ENCODE measurements at regions not wholly inside any gene's neighbourhood (a gene's known extent, or its start where the extent isn't known, plus 50 kb on each side); places are given as distances from the start of the nearest gene placed in this dataset.

DNA sequence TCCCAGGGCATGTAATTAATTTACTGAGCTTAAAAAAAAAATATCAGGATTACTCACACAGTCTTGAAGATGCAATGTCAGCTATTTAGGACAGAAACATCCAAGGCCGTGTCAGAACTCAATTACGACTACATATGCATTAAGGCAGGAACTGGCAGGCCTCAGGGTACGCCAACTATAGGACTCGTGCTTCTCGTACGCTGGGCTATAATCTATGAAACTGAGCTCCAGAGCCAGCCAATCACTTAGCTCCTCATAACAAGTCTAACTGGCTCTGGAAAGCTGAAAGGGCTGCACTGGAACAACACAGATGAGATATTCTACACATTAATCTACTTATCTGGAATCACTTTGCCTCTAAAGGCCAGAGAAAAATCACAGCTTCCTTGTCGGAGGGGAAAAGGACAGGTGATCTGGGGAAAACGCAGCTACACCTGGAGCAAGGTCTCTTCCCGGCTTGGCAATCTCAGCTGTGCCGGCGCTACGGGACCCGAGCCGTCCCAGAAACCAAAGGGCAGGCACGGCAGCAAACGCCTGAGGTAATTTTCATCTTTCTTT, 212.0 kb downstream of the DEPDC1B start (continued):
- no peak for TF ChIP-seq MTA3 (CRISPR knock-in tag; IDR thresholded peaks at IDR 0.05)
- TF ChIP-seq ZNF547 (CRISPR knock-in tag; IDR thresholded peaks at IDR 0.05), result 0 out of 2 replicates have a peak, but pooled peaks have one; percentile 21
- no peak for TF ChIP-seq ZNF883 (CRISPR knock-in tag; IDR thresholded peaks at IDR 0.05; ENCODE audit: not compliant biosample characterization)
- 0 out of 2 replicates have a peak, but pooled peaks have one; percentile 12 for TF ChIP-seq ZNF264 (CRISPR knock-in tag; IDR thresholded peaks at IDR 0.05)
- TF ChIP-seq ZNF75D (CRISPR knock-in tag; IDR thresholded peaks at IDR 0.05; ENCODE audit: borderline replicate concordance), result no peak
- TF ChIP-seq ZNF781 (CRISPR knock-in tag; IDR thresholded peaks at IDR 0.05; ENCODE audit: borderline replicate concordance, not compliant biosample characterization), result no peak
- TF ChIP-seq IRF2 (CRISPR knock-in tag; IDR thresholded peaks at IDR 0.05), result no peak
- TF ChIP-seq RARG (CRISPR knock-in tag; IDR thresholded peaks at IDR 0.05; ENCODE audit: low read depth), result no peak
- TF ChIP-seq ZNF18 (CRISPR knock-in tag; IDR thresholded peaks at IDR 0.05; ENCODE audit: insufficient replicate concordance), result no peak
- TF ChIP-seq, protein P1, sequence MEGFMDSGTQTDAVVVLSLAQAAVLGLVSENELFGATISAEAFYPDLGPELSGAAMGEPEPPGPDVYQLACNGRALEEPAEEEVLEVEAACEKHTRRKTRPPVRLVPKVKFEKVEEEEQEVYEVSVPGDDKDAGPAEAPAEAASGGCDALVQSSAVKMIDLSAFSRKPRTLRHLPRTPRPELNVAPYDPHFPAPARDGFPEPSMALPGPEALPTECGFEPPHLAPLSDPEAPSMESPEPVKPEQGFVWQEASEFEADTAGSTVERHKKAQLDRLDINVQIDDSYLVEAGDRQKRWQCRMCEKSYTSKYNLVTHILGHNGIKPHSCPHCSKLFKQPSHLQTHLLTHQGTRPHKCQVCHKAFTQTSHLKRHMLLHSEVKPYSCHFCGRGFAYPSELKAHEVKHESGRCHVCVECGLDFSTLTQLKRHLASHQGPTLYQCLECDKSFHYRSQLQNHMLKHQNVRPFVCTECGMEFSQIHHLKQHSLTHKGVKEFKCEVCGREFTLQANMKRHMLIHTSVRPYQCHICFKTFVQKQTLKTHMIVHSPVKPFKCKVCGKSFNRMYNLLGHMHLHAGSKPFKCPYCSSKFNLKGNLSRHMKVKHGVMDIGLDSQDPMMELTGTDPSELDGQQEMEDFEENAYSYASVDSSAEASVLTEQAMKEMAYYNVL (CRISPR knock-in tag; IDR thresholded peaks at IDR 0.05; ENCODE audit: borderline replicate concordance), result peak; percentile 73; the same call in 1 of the 2 replicates
- TF ChIP-seq, protein P2, sequence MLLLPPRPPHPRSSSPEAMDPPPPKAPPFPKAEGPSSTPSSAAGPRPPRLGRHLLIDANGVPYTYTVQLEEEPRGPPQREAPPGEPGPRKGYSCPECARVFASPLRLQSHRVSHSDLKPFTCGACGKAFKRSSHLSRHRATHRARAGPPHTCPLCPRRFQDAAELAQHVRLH (CRISPR knock-in tag; IDR thresholded peaks at IDR 0.05; ENCODE audit: borderline replicate concordance, low read depth), result no peak
- no peak for TF ChIP-seq EED (CRISPR knock-in tag; IDR thresholded peaks at IDR 0.05)
- 0 out of 2 replicates have a peak, but pooled peaks have one; percentile 7 for TF ChIP-seq RXRA (CRISPR knock-in tag; IDR thresholded peaks at IDR 0.05)
- no peak; the same call in 1 of the 2 replicates for TF ChIP-seq THAP11 (CRISPR knock-in tag; IDR thresholded peaks at IDR 0.05)
- TF ChIP-seq ISX (CRISPR knock-in tag; conservative IDR thresholded peaks at IDR 0.05), result 0 out of 2 replicates have a peak, but pooled peaks have one; percentile 63
- TF ChIP-seq SMAD3 (CRISPR knock-in tag; IDR thresholded peaks at IDR 0.05), result 0 out of 2 replicates have a peak, but pooled peaks have one; percentile 23
- no peak for TF ChIP-seq HNRNPLL (IDR thresholded peaks at IDR 0.05; ENCODE audit: low read depth, low read length, poor library complexity, severe bottlenecking)
- TF ChIP-seq ZFP91 (CRISPR knock-in tag; IDR thresholded peaks at IDR 0.05; ENCODE audit: borderline replicate concordance), result no peak
- TF ChIP-seq ZFP90 (CRISPR knock-in tag; IDR thresholded peaks at IDR 0.05; ENCODE audit: borderline replicate concordance), result peak; percentile 42; the same call in 1 of the 2 replicates
- TF ChIP-seq DMAP1 (CRISPR knock-in tag; IDR thresholded peaks at IDR 0.05), result peak; percentile 9; the same call in 1 of the 2 replicates
- TF ChIP-seq NR3C1 (CRISPR knock-in tag; IDR thresholded peaks at IDR 0.05), result no peak
- TF ChIP-seq SMYD3 (CRISPR knock-in tag; IDR thresholded peaks at IDR 0.05), result no peak
- TF ChIP-seq RBM39 (IDR thresholded peaks at IDR 0.05; ENCODE audit: low read depth, low read length, poor library complexity, severe bottlenecking), result no peak
- no peak for TF ChIP-seq ZKSCAN8 (CRISPR knock-in tag; IDR thresholded peaks at IDR 0.05; ENCODE audit: borderline replicate concordance)
- no peak for TF ChIP-seq HOXA9 (CRISPR knock-in tag; IDR thresholded peaks at IDR 0.05; ENCODE audit: borderline replicate concordance)
